HG03064 (cell line): ENCODE measurements at regions not wholly inside any gene's neighbourhood (a gene's known extent, or its start where the extent isn't known, plus 50 kb on each side); places are given as distances from the start of the nearest gene placed in this dataset.

ENCODE experiments used
- ATAC-seq: cut with Tn5 transposase; IDR thresholded peaks from one replicate; pipeline ENCODE4 v1.9.1; 2021; ENCODE audit warnings: low read depth; ENCODE audit not compliant: unreplicated experiment

- ATAC-seq = no peak
Observed at GRCh38 chr3:5270666-5271371, 83.3 kb downstream of the EDEM1 start.

GRCh38 chr3:5271372-5271683 is 83.8 kb downstream of the EDEM1 start:
- ATAC-seq = no peak

- no peak for ATAC-seq
Observed at GRCh38 chr3:5272387-5272786, 84.9 kb downstream of the EDEM1 start.

- no peak for ATAC-seq
Observed at GRCh38 chr3:5274091-5274490, 86.6 kb downstream of the EDEM1 start.

- ATAC-seq = no peak
Observed at GRCh38 chr3:5275529-5275928, 88.0 kb downstream of the EDEM1 start.

- ATAC-seq = no peak
Observed at GRCh38 chr3:5276934-5277333, 89.4 kb downstream of the EDEM1 start.

GRCh38 chr3:5277612-5278236 is 90.2 kb downstream of the EDEM1 start:
- ATAC-seq = no peak

- no peak for ATAC-seq
Observed at GRCh38 chr3:5278666-5279065, 91.2 kb downstream of the EDEM1 start.

- ATAC-seq = no peak
Observed at GRCh38 chr3:5282703-5283102, 95.2 kb downstream of the EDEM1 start.

GRCh38 chr3:5285439-5285838 is 97.9 kb downstream of the EDEM1 start:
- no peak for ATAC-seq

- no peak for ATAC-seq
Observed at GRCh38 chr3:5290915-5291314, 103.4 kb downstream of the EDEM1 start.

GRCh38 chr3:5292512-5292911 is 105.0 kb downstream of the EDEM1 start:
- ATAC-seq = no peak

- no peak for ATAC-seq
Observed at GRCh38 chr3:5293207-5293606, 105.7 kb downstream of the EDEM1 start.

- ATAC-seq = no peak
Observed at GRCh38 chr3:5294356-5294755, 106.8 kb downstream of the EDEM1 start.

GRCh38 chr3:5295191-5295690 is 107.7 kb downstream of the EDEM1 start:
- ATAC-seq = no peak

GRCh38 chr3:5296362-5296761 is 108.9 kb downstream of the EDEM1 start:
- no peak for ATAC-seq

- ATAC-seq = peak; percentile 14
Observed at GRCh38 chr3:5297895-5298294, 110.4 kb downstream of the EDEM1 start.

- ATAC-seq = peak; percentile 99
Observed at GRCh38 chr3:5298453-5298852, 110.9 kb downstream of the EDEM1 start.

GRCh38 chr3:5299161-5299560 is 111.7 kb downstream of the EDEM1 start:
- no peak for ATAC-seq

- ATAC-seq = no peak
Observed at GRCh38 chr3:5300638-5301037, 113.1 kb downstream of the EDEM1 start.

GRCh38 chr3:5301651-5302297 is 114.3 kb downstream of the EDEM1 start:
- no peak for ATAC-seq

GRCh38 chr3:5302661-5303060 is 115.2 kb downstream of the EDEM1 start:
- no peak for ATAC-seq
